Activated naive CD4-positive, alpha-beta T cell treated with anti-CD3 and anti-CD28 coated beads, Interleukin-2, amount 10 ng/mL, durations not matched to agents 7 days and 5 days (primary cell): ENCODE measurements at regions not wholly inside any gene's neighbourhood (a gene's known extent, or its start where the extent isn't known, plus 50 kb on each side); places are given as distances from the start of the nearest gene placed in this dataset.

Source experiments
- CTCF ChIA-PET: fragments of 350-600 bp; sonication (Branson Sonifier 250); formaldehyde crosslinking; loops from one replicate; lab custom pipeline; 2021; ENCODE audit warnings: antibody characterized with exemption; lab: Charles Lee
- DNase-seq: peaks from one replicate; pipeline ENCODE4 v3.0.0-alpha.2; 2020
- H3K27ac Mint-ChIP-seq: one replicate; pipeline ENCODE4 v1.8.0; 2021; ENCODE audit warnings: mild to moderate bottlenecking, moderate library complexity, mixed read lengths
- H3K27me3 Mint-ChIP-seq: one replicate; pipeline ENCODE4 v1.8.0; 2021; ENCODE audit warnings: mild to moderate bottlenecking, mixed read lengths
- H3K36me3 Mint-ChIP-seq: one replicate; pipeline ENCODE4 v1.8.0; 2021; ENCODE audit warnings: mixed read lengths
- H3K4me1 Mint-ChIP-seq: one replicate; pipeline ENCODE4 v1.8.0; 2021; ENCODE audit warnings: mixed read lengths
- H3K4me3 Mint-ChIP-seq: one replicate; pipeline ENCODE4 v1.8.0; 2021; ENCODE audit warnings: mild to moderate bottlenecking, moderate library complexity, mixed read lengths
- H3K9me3 Mint-ChIP-seq: one replicate; pipeline ENCODE4 v1.8.0; 2021; ENCODE audit warnings: mixed read lengths

DNA sequence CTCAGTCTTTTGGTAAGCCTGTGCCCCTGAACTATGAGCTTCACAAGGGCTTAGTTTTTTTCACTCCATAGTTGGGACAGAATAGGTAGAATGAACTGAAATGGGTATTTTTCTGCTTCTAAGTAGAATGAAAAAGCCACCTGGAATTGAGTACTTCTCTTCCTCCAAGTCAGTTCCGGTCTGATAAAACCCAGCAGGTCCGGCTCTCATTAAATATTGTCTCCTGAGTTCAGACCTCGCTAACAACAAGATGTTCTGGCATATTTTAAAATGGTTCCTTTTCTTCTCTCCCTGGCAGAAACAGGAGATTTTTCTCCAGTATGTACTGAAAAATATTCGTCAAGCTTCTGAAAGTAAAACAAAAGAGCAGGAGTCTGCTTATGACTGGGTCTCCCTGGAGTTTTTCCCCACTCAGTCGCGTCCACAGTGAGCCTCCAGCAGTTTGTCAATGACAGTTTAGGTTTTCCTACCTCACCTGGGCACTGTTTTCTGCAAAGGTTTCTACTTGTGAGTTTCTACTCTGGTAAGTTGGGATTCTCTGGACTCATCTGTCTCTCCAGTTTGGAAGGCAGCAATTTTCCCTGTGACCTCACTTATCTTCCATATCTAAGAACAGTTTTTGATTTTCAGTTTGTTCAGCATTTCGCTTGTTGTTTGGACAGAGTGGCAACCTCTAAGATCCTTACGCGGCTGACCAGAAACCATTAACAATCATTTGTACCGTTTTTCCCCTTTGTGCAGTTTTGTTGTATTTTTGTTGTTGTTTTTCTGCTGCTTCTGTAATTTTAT is 868.0 kb downstream of the METTL15 start:
- no peak overlapping the region for H3K4me3 Mint-ChIP-seq

DNA sequence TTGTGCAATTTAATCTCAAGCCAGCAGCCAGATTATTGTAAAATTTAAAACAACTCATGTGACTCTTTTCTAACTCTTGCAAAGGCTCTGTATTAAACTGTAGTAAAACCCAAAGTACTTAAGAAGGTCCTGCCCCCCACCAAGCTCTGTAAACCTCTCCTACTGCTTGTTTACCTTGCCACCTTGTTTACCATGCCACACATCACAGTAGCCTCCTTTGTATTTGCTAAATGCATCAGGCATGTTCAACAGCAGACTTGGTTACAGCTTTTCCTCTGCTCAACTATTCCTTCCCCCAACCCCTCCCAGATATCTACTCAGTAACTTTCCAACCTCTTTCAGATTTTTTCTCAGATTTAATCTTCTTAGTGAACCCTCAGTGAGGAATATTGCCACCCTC is 861.6 kb downstream of the METTL15 start:
- H3K36me3 Mint-ChIP-seq, result no peaks in the 10 kb centered on the region
- peaks cover 16% of the 10 kb centered on the region for H3K9me3 Mint-ChIP-seq
- no peaks in the 10 kb centered on the region for H3K4me1 Mint-ChIP-seq
- DNase-seq, result no peak
- H3K4me3 Mint-ChIP-seq, result no peak overlapping the region
- no peak overlapping the region for H3K27ac Mint-ChIP-seq
- H3K27me3 Mint-ChIP-seq, result no peaks in the 10 kb centered on the region
- CTCF ChIA-PET, result no interaction called here

More for the DNA sequence above, 868.0 kb downstream of the METTL15 start:
- DNase-seq, result no peak
- H3K9me3 Mint-ChIP-seq, result peaks cover 9% of the 10 kb centered on the region
- no peak overlapping the region for H3K27ac Mint-ChIP-seq
- CTCF ChIA-PET, result no interaction called here
- H3K36me3 Mint-ChIP-seq, result no peaks in the 10 kb centered on the region
- H3K27me3 Mint-ChIP-seq, result no peaks in the 10 kb centered on the region
- H3K4me1 Mint-ChIP-seq, result no peaks in the 10 kb centered on the region

DNA sequence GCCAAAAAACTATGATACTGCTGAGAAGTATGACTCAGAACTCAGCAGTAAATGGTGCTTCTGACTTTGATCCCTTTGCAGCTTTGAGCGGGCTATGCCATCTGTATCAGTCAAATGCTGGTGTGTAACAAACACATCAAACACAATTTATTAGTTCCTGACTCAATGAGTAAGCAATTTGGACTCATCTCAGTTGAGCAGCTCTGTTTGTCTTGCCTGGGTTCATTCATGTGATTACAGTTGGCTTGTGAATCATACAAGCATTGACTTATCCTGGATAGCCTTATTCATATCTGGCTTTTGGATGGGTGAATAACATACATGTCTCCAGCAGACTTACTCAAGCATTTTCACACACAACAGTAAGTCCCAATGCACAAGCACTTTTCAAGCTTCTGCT is 858.8 kb downstream of the METTL15 start:
- Mint-ChIP-seq H3K36me3 (no peaks in the 10 kb centered on the region), H3K9me3 (peaks cover 16% of the 10 kb centered on the region), H3K4me1 (no peaks in the 10 kb centered on the region), H3K27ac (no peak overlapping the region), H3K27me3 (no peaks in the 10 kb centered on the region), H3K4me3 (no peak overlapping the region)
- no peak for DNase-seq
- CTCF ChIA-PET, result no interaction called here

DNA sequence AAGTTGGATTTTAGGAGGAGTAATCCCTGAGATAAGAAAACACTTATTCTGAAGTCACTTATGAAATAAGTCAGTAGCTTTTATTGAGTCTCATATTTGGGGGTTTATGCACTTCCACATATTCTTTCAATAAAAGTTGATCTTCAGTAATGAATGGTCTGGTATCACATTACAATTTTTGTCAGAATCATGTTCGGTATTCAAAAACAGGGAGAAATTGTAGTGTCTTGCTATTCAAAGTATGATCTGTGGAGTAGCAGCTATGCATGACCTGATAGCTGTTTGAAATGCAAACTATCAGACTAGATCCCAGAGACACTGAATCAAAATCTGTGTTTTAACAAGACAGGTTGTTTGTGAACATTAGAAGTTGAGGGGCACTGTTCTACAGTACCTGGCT is 857.6 kb downstream of the METTL15 start:
- H3K36me3 Mint-ChIP-seq, result no peaks in the 10 kb centered on the region
- H3K4me1 Mint-ChIP-seq, result no peaks in the 10 kb centered on the region
- no peak for DNase-seq
- CTCF ChIA-PET, result no interaction called here
- H3K9me3 Mint-ChIP-seq, result peaks cover 18% of the 10 kb centered on the region
- H3K27me3 Mint-ChIP-seq, result no peaks in the 10 kb centered on the region
- H3K4me3 Mint-ChIP-seq, result no peak overlapping the region
- H3K27ac Mint-ChIP-seq, result no peak overlapping the region

DNA sequence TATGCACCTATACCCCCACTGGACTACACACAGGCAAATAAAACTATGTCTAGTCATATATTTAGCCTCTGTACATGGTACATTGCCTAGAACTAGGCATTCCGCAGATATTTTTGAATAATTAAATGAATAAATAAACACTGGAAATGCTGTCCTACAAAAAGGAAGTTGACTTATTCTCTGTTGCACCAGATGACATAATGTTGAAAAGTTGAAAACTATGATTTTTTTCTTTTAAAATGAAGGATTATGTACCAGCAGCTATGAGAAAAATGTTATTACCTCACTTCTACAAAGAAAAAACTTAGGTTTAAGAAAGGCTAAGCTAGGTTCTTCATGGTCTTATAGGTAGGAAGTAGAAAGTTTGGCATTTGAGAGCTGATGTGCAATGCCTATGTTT is 856.6 kb downstream of the METTL15 start:
- DNase-seq, result no peak
- Mint-ChIP-seq H3K4me1 (no peaks in the 10 kb centered on the region), H3K36me3 (no peaks in the 10 kb centered on the region), H3K27ac (no peak overlapping the region), H3K9me3 (peaks cover 18% of the 10 kb centered on the region), H3K4me3 (no peak overlapping the region), H3K27me3 (no peaks in the 10 kb centered on the region)
- CTCF ChIA-PET, result no interaction called here

DNA sequence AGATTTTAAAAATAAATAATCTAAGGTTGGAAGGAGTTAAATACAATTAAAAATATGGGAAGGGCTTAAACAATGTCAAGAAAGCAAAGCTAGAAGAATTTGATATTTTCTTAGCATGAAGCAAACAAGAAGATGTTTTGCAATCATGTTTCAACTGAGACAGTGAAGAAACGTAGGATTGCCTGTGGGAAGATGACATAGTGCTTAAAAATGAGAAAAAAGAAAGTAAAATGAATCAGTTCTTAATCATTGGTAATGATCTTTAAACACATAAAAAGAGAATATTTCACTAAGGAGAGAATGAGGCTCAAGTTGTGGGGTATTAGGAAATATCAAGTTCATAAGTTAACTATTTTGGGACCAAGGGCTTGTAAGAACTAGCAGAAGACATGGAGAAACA is 855.0 kb downstream of the METTL15 start:
- no peak overlapping the region for H3K27ac Mint-ChIP-seq
- H3K9me3 Mint-ChIP-seq, result peaks cover 12% of the 10 kb centered on the region
- no peak for DNase-seq
- no peak overlapping the region for H3K4me3 Mint-ChIP-seq
- CTCF ChIA-PET, result no interaction called here
- no peaks in the 10 kb centered on the region for H3K4me1 Mint-ChIP-seq
- H3K27me3 Mint-ChIP-seq, result no peaks in the 10 kb centered on the region
- no peaks in the 10 kb centered on the region for H3K36me3 Mint-ChIP-seq

DNA sequence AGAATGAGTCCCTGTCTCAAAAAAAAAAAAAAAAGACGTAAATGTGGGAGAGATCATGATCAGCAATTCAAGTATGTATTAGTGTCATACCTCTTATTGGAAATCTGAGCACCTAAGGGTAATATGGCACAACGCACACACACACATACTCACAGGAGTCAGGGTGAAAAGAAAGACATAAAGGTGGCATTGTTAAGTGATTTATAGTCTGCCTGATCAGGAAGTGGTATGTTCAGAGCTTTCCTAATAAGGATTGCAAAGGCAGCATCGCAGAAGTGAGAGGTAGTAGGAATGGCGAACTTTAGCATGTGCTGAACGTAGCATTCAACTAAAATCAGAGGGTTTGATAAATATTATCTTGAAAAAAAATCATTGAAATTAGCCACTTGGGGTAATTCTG is 854.3 kb downstream of the METTL15 start:
- H3K27ac Mint-ChIP-seq, result no peak overlapping the region
- no peak overlapping the region for H3K4me3 Mint-ChIP-seq
- no peak for DNase-seq
- H3K27me3 Mint-ChIP-seq, result no peaks in the 10 kb centered on the region
- peaks cover 8% of the 10 kb centered on the region for H3K9me3 Mint-ChIP-seq
- CTCF ChIA-PET, result no interaction called here
- H3K4me1 Mint-ChIP-seq, result no peaks in the 10 kb centered on the region
- no peaks in the 10 kb centered on the region for H3K36me3 Mint-ChIP-seq

DNA sequence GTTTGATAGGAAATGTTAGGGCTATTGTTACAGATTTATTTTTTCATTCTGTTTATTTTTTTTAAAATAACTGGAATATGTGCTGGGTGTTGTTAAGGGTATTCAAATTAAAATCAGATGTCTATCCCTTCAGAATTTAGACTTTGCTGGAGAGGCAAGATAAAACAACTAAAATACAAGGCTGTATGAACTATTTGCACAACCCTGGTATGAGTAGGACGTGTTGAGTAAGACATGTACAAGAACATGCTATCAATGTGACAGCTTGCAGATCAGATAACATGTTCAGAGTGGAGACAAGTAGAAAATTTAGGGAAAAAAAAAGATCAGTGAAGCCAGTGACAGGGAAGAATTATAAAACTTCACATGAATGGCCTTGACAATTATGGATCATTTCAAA is 853.5 kb downstream of the METTL15 start:
- DNase-seq, result no peak
- no peak overlapping the region for H3K4me3 Mint-ChIP-seq
- no peaks in the 10 kb centered on the region for H3K27me3 Mint-ChIP-seq
- CTCF ChIA-PET, result no interaction called here
- peaks cover 3% of the 10 kb centered on the region for H3K9me3 Mint-ChIP-seq
- H3K27ac Mint-ChIP-seq, result no peak overlapping the region
- H3K4me1 Mint-ChIP-seq, result no peaks in the 10 kb centered on the region
- no peaks in the 10 kb centered on the region for H3K36me3 Mint-ChIP-seq

DNA sequence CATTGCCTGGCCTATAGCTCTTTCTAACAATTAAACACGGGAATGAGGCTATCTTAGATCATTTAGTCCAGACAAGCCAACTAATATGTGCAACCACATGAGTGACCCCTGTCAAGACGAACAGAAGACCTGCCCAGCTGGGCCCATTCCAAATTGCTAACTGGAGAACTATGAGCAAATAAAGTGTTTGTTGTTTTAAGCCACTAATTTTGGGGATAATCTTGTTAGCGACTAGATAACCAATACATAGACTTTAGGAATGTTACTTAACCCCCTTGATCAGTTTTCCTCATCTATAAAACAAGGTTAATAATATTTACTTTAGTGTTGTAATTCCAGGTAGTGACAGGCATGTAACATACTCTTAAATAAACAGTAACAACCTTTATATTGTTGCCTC is 848.3 kb downstream of the METTL15 start:
- Mint-ChIP-seq H3K4me1 (no peaks in the 10 kb centered on the region), H3K4me3 (no peak overlapping the region), H3K9me3 (peaks cover 17% of the 10 kb centered on the region), H3K27me3 (no peaks in the 10 kb centered on the region), H3K36me3 (no peaks in the 10 kb centered on the region), H3K27ac (no peak overlapping the region)
- DNase-seq, result no peak
- CTCF ChIA-PET, result no interaction called here

DNA sequence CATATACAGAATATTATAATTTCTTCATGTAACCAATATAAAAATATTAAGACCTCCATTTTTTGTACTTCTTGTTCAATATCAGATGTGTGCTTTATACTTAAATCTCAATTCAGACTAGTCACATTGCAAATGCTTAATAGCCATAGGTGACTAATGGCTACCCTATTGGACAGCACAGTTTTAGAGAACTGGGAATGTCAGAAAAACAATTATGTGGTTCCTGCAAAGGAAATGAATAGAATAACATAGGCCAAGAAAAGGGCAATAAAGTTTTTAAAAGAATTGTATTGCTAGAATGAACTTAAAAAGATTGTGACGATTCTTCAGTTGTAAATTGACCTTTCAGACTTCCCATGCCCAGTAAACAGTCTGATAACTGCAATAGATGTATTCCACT is 843.0 kb downstream of the METTL15 start:
- Mint-ChIP-seq H3K9me3 (peaks cover 18% of the 10 kb centered on the region), H3K27me3 (no peaks in the 10 kb centered on the region), H3K4me3 (no peak overlapping the region), H3K27ac (no peak overlapping the region), H3K4me1 (no peaks in the 10 kb centered on the region), H3K36me3 (no peaks in the 10 kb centered on the region)
- CTCF ChIA-PET, result no interaction called here
- no peak for DNase-seq

DNA sequence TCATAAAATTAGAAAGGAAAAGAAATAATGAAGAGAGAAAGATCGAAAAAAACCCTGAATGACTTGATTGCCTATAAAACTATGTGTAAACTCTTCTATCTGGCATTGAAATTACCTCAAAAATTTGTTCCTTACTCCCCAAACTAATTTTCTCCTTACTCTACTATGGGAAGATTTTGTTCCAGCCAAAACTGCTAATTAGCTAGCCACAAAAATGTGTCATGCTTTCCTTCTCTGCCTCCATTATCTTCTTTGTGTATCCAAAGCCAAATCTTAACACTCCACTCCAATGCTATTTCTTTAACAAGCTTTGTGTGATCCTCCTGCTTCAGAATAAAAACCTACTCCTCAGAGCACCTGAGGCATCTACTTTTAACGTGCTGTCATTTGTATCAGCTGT is 831.2 kb downstream of the METTL15 start:
- no peaks in the 10 kb centered on the region for H3K36me3 Mint-ChIP-seq
- no peak overlapping the region for H3K4me3 Mint-ChIP-seq
- no peaks in the 10 kb centered on the region for H3K27me3 Mint-ChIP-seq
- no peak for DNase-seq
- H3K27ac Mint-ChIP-seq, result no peak overlapping the region
- H3K4me1 Mint-ChIP-seq, result no peaks in the 10 kb centered on the region
- H3K9me3 Mint-ChIP-seq, result peaks cover 11% of the 10 kb centered on the region
- CTCF ChIA-PET, result no interaction called here

DNA sequence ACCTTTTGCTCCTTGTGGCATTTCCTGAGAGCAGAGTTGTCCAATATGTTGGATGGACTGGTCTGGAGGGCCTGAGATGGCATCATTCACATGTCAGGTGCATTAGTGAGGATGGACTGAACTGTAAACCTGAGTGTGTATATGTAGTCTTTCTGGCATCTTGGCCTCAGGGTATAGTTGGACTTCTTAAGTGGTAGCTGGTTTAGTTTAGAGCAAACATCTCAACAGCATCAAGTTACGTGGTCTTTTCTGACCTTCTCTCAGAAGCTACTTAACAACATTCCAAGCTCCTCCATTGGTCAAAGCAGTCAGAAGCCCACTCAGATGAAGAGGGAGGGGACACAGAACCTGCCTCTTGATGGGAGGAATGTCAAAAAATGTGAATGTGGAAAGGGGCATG is 829.9 kb downstream of the METTL15 start:
- no peaks in the 10 kb centered on the region for H3K4me1 Mint-ChIP-seq
- no peaks in the 10 kb centered on the region for H3K36me3 Mint-ChIP-seq
- no peak for DNase-seq
- CTCF ChIA-PET, result no interaction called here
- H3K4me3 Mint-ChIP-seq, result no peak overlapping the region
- no peak overlapping the region for H3K27ac Mint-ChIP-seq
- no peaks in the 10 kb centered on the region for H3K27me3 Mint-ChIP-seq
- peaks cover 7% of the 10 kb centered on the region for H3K9me3 Mint-ChIP-seq

DNA sequence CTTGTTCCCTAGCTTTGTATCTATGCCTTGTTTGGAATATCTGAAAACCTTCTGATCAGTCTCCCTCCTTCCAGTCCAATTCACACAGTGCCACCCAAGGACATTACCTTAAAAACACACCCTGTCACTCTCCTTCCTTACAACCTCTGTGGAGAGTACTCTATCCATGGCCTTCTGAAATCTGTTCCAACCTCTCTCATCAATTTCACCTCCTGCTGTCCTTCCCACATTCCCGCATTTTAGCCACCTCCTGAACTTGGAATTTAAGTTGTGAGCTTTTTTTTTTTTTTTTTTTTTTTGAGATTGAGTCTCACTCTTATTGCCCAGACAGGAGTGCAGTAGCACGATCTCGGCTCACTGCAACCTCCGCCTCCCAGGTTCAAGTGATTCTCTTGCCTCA is 824.8 kb downstream of the METTL15 start:
- Mint-ChIP-seq H3K4me1 (no peaks in the 10 kb centered on the region), H3K36me3 (no peaks in the 10 kb centered on the region), H3K4me3 (no peak overlapping the region), H3K9me3 (peaks cover 9% of the 10 kb centered on the region), H3K27ac (no peak overlapping the region), H3K27me3 (no peaks in the 10 kb centered on the region)
- CTCF ChIA-PET, result no interaction called here
- no peak for DNase-seq

DNA sequence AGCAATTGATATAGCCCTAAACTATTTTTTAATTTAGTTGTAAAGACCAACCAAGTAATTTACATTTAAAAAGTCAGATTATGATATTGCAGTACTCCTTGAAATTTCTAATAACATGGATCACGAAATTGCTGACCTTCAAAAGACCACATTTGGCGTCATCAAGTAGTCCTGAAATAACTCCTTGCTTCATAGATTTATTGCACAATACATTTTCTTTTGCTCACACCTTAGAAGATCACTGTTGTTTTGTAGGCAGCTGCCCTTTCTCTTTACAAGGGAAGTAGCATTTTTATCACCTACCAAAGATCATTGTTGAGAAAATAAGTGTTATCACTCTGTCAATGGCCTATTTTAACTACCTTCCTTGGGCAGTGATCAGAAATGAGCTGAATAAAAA is 815.8 kb downstream of the METTL15 start:
- no peaks in the 10 kb centered on the region for H3K4me1 Mint-ChIP-seq
- CTCF ChIA-PET, result no interaction called here
- DNase-seq, result no peak
- H3K4me3 Mint-ChIP-seq, result no peak overlapping the region
- peaks cover 15% of the 10 kb centered on the region for H3K9me3 Mint-ChIP-seq
- H3K27ac Mint-ChIP-seq, result no peak overlapping the region
- no peaks in the 10 kb centered on the region for H3K27me3 Mint-ChIP-seq
- H3K36me3 Mint-ChIP-seq, result no peaks in the 10 kb centered on the region

DNA sequence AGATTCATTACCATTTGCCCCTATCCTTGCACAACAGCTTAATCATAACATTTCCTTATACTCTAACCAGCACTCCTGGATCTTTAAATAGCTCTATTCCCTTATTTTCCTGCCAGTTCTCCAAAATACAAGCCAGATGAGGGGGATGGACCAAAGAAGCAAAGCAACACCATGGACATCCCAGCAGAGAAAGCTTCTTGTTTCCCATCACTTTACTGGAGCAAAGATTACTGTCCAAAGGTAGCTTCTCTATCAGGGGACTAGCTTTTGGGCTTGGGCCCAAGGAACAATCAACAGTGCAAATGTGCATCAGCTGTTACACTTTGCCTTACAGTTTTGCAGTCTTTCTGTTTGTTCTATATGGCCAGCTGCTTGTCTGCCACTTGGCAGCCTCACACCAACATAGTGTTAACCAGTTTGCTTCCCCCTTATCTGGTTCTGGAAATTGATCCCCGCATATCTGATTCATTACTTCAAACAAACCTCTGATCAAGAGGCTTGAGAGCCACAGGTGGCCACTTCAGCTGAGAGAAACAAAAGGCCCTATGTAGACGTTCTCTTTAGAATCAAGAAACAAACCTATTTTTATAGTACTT is 814.3 kb downstream of the METTL15 start:
- no peaks in the 10 kb centered on the region for H3K27me3 Mint-ChIP-seq
- no peaks in the 10 kb centered on the region for H3K4me1 Mint-ChIP-seq
- no peak overlapping the region for H3K4me3 Mint-ChIP-seq
- H3K27ac Mint-ChIP-seq, result no peak overlapping the region
- CTCF ChIA-PET, result no interaction called here
- no peaks in the 10 kb centered on the region for H3K36me3 Mint-ChIP-seq
- DNase-seq, result no peak
- H3K9me3 Mint-ChIP-seq, result peaks cover 13% of the 10 kb centered on the region
